H9 (cell line): ENCODE measurements at regions not wholly inside any gene's neighbourhood (a gene's known extent, or its start where the extent isn't known, plus 50 kb on each side); places are given as distances from the start of the nearest gene placed in this dataset.

Experiments used
- DNase-seq: peaks from one replicate; pipeline ENCODE4 v3.0.0-alpha.2; 2017
- H2AFZ ChIP-seq: one replicate; pipeline ENCODE4 v1.6.1; 2013; ENCODE audit warnings: mild to moderate bottlenecking, low read length, control low read depth, moderate library complexity
- H2AK5ac ChIP-seq: 2 replicates; pipeline ENCODE4 v1.6.1; 2013; ENCODE audit warnings: low read length, control low read depth, mixed read lengths; ENCODE audit not compliant: insufficient read length
- H2BK120ac ChIP-seq: one replicate; pipeline ENCODE4 v1.6.1; 2013; ENCODE audit warnings: low read depth, mild to moderate bottlenecking, low read length, control low read depth, inconsistent platforms; ENCODE audit not compliant: poor library complexity, severe bottlenecking
- H2BK12ac ChIP-seq: 2 replicates; pipeline ENCODE4 v1.6.1; 2013; ENCODE audit warnings: low read length, control low read depth, mixed read lengths, low read depth; ENCODE audit not compliant: insufficient read length
- H2BK15ac ChIP-seq: 2 replicates; pipeline ENCODE4 v1.6.1; 2013; ENCODE audit warnings: low read depth, low read length, control low read depth
- H2BK20ac ChIP-seq: one replicate; pipeline ENCODE4 v1.6.1; 2013; ENCODE audit warnings: low read depth, mild to moderate bottlenecking, low read length, control low read depth, inconsistent platforms; ENCODE audit not compliant: poor library complexity, severe bottlenecking
- H2BK5ac ChIP-seq: 2 replicates; pipeline ENCODE4 v1.6.1; 2013; ENCODE audit warnings: low read length, control low read depth, mixed read lengths; ENCODE audit not compliant: insufficient read length
- H3K14ac ChIP-seq: 2 replicates; pipeline ENCODE4 v1.6.1; 2013; ENCODE audit warnings: low read length, control low read depth; ENCODE audit not compliant: insufficient read depth
- H3K18ac ChIP-seq: 2 replicates; pipeline ENCODE4 v1.6.1; 2013; ENCODE audit warnings: low read depth, mild to moderate bottlenecking, mixed read lengths, low read length, control low read depth; ENCODE audit not compliant: insufficient read length
- H3K23ac ChIP-seq: 2 replicates; pipeline ENCODE4 v1.6.1; 2013; ENCODE audit warnings: low read length, control low read depth, mixed read lengths, low read depth; ENCODE audit not compliant: insufficient read length
- H3K23me2 ChIP-seq: 2 replicates; pipeline ENCODE4 v1.6.1; 2013; ENCODE audit warnings: low read depth, mild to moderate bottlenecking, mixed read lengths, low read length, control low read depth; ENCODE audit not compliant: insufficient read length, poor library complexity, severe bottlenecking
- H3K27ac ChIP-seq: 2 replicates; pipeline ENCODE4 v1.5.1; 2013; ENCODE audit warnings: low read length, control low read depth, mixed read lengths, low read depth; ENCODE audit not compliant: insufficient read length
- H3K27me3 ChIP-seq: 2 replicates; pipeline ENCODE4 v1.6.1; 2013; ENCODE audit warnings: low read length, control low read depth, inconsistent platforms; ENCODE audit not compliant: insufficient read depth
- H3K4ac ChIP-seq: 2 replicates; pipeline ENCODE4 v1.6.1; 2013; ENCODE audit warnings: low read depth, mild to moderate bottlenecking, control low read depth, inconsistent platforms, low read length, moderate library complexity
- H3K4me1 ChIP-seq: 2 replicates; pipeline ENCODE4 v1.6.1; 2013; ENCODE audit warnings: low read length, control low read depth, inconsistent platforms; ENCODE audit not compliant: insufficient read depth
- H3K4me2 ChIP-seq: 2 replicates; pipeline ENCODE4 v1.6.1; 2013; ENCODE audit warnings: low read length, control low read depth, mixed read lengths; ENCODE audit not compliant: insufficient read length, insufficient read depth
- H3K56ac ChIP-seq: 2 replicates; pipeline ENCODE4 v1.6.1; 2013; ENCODE audit warnings: low read depth, mild to moderate bottlenecking, mixed read lengths, low read length, control low read depth; ENCODE audit not compliant: insufficient read length
- H3K79me1 ChIP-seq: 2 replicates; pipeline ENCODE4 v1.6.1; 2013; ENCODE audit warnings: low read depth, mild to moderate bottlenecking, moderate library complexity, low read length, control low read depth, inconsistent platforms; ENCODE audit not compliant: insufficient read depth, poor library complexity, severe bottlenecking
- H3K79me2 ChIP-seq: 2 replicates; pipeline ENCODE4 v1.6.1; 2013; ENCODE audit warnings: low read length, control low read depth, inconsistent platforms; ENCODE audit not compliant: insufficient read depth
- H3K9ac ChIP-seq: 2 replicates; pipeline ENCODE4 v1.6.1; 2013; ENCODE audit warnings: low read length, control low read depth, mixed read lengths; ENCODE audit not compliant: insufficient read length; ENCODE audit errors: extremely low read depth
- H3K9me3 ChIP-seq: one replicate; pipeline ENCODE4 v1.6.1; 2013; ENCODE audit warnings: low read depth, low read length, inconsistent platforms; ENCODE audit not compliant: control insufficient read depth
- H3T11ph ChIP-seq: one replicate; pipeline ENCODE4 v1.6.1; 2013; ENCODE audit warnings: mild to moderate bottlenecking, low read length, control low read depth, inconsistent platforms
- H4K20me1 ChIP-seq: one replicate; pipeline ENCODE4 v1.6.1; 2013; ENCODE audit not compliant: control insufficient read depth, insufficient read length, insufficient read depth
- H4K5ac ChIP-seq: 2 replicates; pipeline ENCODE4 v1.6.1; 2013; ENCODE audit warnings: low read depth, mild to moderate bottlenecking, mixed read lengths, low read length, control low read depth; ENCODE audit not compliant: insufficient read length
- H4K8ac ChIP-seq: replicated peaks from 2 replicates; pipeline ENCODE4 v1.6.1; 2013; ENCODE audit warnings: low read length, control low read depth, mixed read lengths, low read depth; ENCODE audit not compliant: insufficient read length
- H4K91ac ChIP-seq: 2 replicates; pipeline ENCODE4 v1.6.1; 2013; ENCODE audit warnings: low read depth, mild to moderate bottlenecking, moderate library complexity, mixed read lengths, low read length, control low read depth; ENCODE audit not compliant: insufficient read length
- H3K27ac Mint-ChIP-seq, 3 experiments: 2 replicates in 2 of 3; 3 replicates in 1 of 3; pipeline ENCODE4 v1.8.0; 2020 to 2021; ENCODE audit warnings: mixed read lengths in 3 of 3, mild to moderate bottlenecking in 1 of 3, moderate library complexity in 1 of 3
- H3K27me3 Mint-ChIP-seq: 2 replicates; pipeline ENCODE4 v1.8.0; 2021; ENCODE audit warnings: low read depth, mild to moderate bottlenecking, moderate library complexity, mixed read lengths
- H3K36me3 Mint-ChIP-seq, 3 experiments: 2 replicates in 2 of 3; 3 replicates in 1 of 3; pipeline ENCODE4 v1.8.0; 2020 to 2021; ENCODE audit warnings: low read depth in 3 of 3, mixed read lengths in 3 of 3; ENCODE audit not compliant: insufficient read depth in 1 of 3
- H3K4me1 Mint-ChIP-seq, 2 experiments: 2 replicates each; pipeline ENCODE4 v1.8.0; 2020; ENCODE audit warnings: mixed read lengths in 2 of 2
- H3K4me3 Mint-ChIP-seq, 2 experiments: 2 replicates in 1 of 2; 3 replicates in 1 of 2; pipeline ENCODE4 v1.8.0; 2020 to 2021; ENCODE audit warnings: mild to moderate bottlenecking in 2 of 2, mixed read lengths in 2 of 2, moderate library complexity in 1 of 2
- H3K9me3 Mint-ChIP-seq, 2 experiments: 2 replicates in 1 of 2; 3 replicates in 1 of 2; pipeline ENCODE4 v1.8.0; 2020; ENCODE audit warnings: mild to moderate bottlenecking in 2 of 2, mixed read lengths in 2 of 2, moderate library complexity in 1 of 2
- WGBS: extraction: QIAGEN DNeasy Blood & Tissue Kit; methylation state at CpG from one replicate; pipeline ENCODE4 v1.1.7; 2013; ENCODE audit warnings: missing lambda C conversion rate, low lambda C conversion rate, mixed read lengths; ENCODE audit not compliant: insufficient read length; ENCODE audit errors: extremely low coverage; 5-methylcytosine and 5-hydroxymethylcytosine counted together
- TF ChIP-seq, protein P1 (sequence below): fragments of 200-600 bp; sonication (generic); conservative IDR thresholded peaks from 3 replicates; pipeline ENCODE4 v1.8.0; 2021; ENCODE audit warnings: antibody characterized with exemption, mild to moderate bottlenecking

DNA sequence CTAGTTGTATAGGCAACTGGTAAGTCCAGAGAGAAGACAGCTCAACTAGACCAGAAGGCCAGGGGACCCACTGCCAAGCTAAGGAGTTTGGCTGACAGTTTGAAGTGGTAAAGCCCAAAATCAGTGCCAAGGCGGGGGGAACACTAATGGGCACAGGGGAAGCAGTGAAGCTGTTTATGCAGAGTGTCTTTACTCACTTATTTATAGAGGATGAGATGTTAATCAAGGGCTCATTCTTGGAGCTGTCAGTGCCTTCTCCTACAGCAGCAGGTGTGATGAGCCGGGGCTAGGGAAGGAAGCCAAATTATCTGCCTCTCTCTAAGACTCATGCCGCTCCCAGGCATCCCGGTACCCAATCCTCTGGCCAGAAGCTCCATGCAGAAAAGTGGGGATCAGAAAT lies 75.2 kb upstream of the GALNT10 start:
- Mint-ChIP-seq H3K27ac (no peak overlapping the region), H3K36me3 (no peaks in the 10 kb centered on the region; a peak in 1 of 7 replicates), H3K9me3 (no peaks in the 10 kb centered on the region), H3K27me3 (peaks cover 8% of the 10 kb centered on the region), H3K4me1 (peaks cover 25 to 32% of the 10 kb centered on the region in 2 experiments), H3K4me3 (no peak overlapping the region)
- H3K4me1 ChIP-seq, result peaks cover 5% of the 10 kb centered on the region; the same call in 1 of the 2 replicates
- no peak overlapping the region for H2BK5ac ChIP-seq
- no peaks in the 10 kb centered on the region for H4K20me1 ChIP-seq
- no peaks in the 10 kb centered on the region for H3K9me3 ChIP-seq
- H3K27ac ChIP-seq, result no peak overlapping the region
- H3K4ac ChIP-seq, result no peak overlapping the region
- no peaks in the 10 kb centered on the region for H3K79me2 ChIP-seq
- H4K5ac ChIP-seq, result no peak overlapping the region
- H2AFZ ChIP-seq, result no peak overlapping the region
- no peak overlapping the region for H2BK120ac ChIP-seq
- no peak overlapping the region for H2BK12ac ChIP-seq
- H3K27me3 ChIP-seq, result no peaks in the 10 kb centered on the region
- DNase-seq, result no peak
- H2AK5ac ChIP-seq, result no peak overlapping the region
- H3K23me2 ChIP-seq, result no peaks in the 10 kb centered on the region
- H2BK15ac ChIP-seq, result no peak overlapping the region
- no peak overlapping the region for H3T11ph ChIP-seq
- H4K8ac ChIP-seq, result no peak overlapping the region
- H3K79me1 ChIP-seq, result no peaks in the 10 kb centered on the region
- H3K18ac ChIP-seq, result no peak overlapping the region
- no peak overlapping the region for H2BK20ac ChIP-seq
- H4K91ac ChIP-seq, result no peak overlapping the region
- no peak overlapping the region for H3K23ac ChIP-seq
- TF ChIP-seq, protein P1, sequence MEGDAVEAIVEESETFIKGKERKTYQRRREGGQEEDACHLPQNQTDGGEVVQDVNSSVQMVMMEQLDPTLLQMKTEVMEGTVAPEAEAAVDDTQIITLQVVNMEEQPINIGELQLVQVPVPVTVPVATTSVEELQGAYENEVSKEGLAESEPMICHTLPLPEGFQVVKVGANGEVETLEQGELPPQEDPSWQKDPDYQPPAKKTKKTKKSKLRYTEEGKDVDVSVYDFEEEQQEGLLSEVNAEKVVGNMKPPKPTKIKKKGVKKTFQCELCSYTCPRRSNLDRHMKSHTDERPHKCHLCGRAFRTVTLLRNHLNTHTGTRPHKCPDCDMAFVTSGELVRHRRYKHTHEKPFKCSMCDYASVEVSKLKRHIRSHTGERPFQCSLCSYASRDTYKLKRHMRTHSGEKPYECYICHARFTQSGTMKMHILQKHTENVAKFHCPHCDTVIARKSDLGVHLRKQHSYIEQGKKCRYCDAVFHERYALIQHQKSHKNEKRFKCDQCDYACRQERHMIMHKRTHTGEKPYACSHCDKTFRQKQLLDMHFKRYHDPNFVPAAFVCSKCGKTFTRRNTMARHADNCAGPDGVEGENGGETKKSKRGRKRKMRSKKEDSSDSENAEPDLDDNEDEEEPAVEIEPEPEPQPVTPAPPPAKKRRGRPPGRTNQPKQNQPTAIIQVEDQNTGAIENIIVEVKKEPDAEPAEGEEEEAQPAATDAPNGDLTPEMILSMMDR, result no peak
- H3K9ac ChIP-seq, result no peak overlapping the region
- no peak overlapping the region for H3K56ac ChIP-seq
- no peak overlapping the region for H3K4me2 ChIP-seq
- no CpG with 5 or more reads among the region's 4 CpGs for WGBS
- no peak overlapping the region for H3K14ac ChIP-seq
